Anterior cingulate cortex (tissue), 58 donors: ENCODE measurements at regions not wholly inside any gene's neighbourhood (a gene's known extent, or its start where the extent isn't known, plus 50 kb on each side); places are given as distances from the start of the nearest gene placed in this dataset.
"Not testable (repeated sequence)": the region's sequence is repeated elsewhere in the genome, so short reads cannot be mapped to it uniquely, and the experiment has no call there.

Source experiments
- DNase-seq, 58 donors: peaks; one replicate each; lab custom pipeline; 2025; lab: John Stamatoyannopoulos, UW

DNA sequence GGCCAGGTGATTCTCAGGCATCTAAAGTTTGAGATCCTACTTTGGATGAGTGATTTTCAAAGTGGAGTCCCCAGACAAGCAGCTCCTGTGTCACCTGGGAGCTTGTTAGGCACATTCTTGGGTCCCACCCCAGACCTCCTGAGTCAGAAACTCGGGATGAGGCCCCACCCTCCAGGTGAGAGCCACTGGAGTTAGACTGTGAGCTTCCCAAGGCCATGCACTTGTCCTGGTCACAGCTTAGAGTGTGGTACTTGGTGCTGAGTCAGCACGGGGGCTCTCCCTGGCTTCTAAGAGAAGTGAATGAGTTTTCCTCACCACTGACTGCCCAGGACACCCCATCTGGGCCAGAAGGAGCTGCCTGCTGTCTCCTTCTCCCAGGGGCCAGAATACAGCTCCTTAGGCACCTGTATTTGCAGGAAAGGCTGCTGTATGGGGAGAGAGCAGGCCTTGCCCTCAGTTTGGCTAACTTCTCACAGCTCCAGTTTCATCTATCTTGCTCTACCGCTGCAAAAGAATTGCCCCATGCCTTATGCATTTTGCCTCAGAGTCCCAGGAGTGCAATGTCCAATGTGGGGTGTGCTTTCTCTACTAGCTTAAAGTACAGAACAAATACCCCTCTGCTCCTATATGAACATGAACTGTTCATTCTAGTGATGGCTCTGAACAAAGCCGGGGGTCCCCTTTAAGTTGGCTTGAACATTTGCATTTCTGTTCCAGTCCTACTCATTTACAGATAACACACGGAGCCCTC is 98.1 kb downstream of the PSMG1 start:
- DNase-seq = no peak

DNA sequence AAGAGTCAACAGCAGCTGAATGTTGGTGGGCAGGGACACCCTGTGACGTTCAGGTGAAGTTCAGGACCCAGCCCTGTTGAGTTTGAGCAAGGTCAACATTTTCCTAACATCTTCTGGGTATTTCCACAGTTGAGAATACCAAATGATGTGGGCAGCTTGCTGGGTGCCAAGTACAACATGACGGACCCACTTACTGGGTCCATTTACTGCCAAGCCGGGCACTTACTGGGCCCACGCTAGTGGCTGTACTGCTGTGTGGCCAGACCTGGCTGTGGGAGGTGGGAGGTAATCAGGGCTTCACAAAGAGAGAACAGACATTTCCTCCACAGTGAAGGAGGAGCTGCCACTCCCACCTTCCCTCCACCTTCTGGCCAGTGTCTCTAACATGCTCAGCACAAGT is 99.2 kb downstream of the PSMG1 start:
- no peak for DNase-seq

DNA sequence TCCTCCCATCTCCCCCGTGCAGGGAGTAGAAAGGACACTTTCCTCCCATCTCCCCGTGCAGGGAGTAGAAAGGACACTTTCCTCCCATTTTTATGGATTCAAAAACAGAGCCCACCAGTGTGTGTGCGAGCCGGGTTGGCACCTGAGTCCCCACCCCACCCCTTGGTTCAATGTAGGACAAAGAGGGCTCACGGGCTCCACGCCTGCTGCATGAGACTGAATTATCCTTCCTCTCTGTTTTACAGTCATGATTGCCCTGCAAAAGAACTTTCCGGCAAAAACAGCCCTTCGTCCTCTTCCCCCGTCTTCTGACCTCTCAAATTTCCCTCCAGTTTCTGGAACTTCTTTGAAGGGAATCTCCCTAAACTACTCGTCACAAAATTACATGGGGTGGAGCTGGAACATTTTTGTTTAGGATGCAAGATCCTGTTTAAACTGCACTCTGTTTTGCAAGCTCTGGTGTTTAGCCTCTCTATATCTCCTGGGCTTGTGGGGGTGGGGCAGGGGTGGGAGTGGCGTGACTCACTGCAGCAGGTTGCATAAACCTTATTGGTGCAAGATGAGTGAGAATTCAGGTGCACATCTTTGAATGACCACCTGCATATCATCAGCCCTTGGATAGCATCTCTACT is 99.8 kb downstream of the PSMG1 start:
- no peak for DNase-seq

DNA sequence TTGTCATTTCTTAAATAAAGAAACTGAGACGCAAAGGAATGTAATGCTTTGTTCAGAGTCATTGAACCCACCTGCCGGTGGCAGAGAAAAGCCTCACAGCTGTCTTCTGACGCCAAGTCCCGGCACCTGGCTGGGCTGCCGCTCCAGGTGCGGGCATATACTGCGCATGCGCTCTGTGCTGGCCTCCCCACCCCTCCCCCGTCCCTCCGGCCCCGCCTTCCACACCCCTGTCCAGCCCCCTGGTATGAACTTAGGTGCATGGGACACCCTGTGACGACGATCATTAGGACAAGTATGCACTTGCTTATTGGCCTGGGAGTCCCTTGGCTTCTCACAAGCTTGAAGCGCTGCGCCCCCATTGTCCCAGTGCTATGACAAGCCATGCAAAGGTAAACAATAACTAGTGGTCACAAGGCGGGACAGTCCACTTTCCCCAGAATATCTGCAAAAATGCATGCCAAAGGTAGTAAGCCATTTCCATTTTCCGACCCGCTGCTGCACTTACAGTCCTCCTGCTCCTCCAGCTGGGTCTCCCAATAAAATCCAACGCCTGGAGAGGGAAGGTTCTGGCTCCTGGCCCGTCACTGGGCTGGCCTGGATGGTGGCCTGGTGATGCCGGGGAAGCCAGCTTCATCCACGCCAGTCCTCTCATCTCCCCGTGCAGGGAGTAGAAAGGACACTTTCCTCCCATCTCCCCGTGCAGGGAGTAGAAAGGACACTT is 100.4 kb downstream of the PSMG1 start:
- DNase-seq = no peak

DNA sequence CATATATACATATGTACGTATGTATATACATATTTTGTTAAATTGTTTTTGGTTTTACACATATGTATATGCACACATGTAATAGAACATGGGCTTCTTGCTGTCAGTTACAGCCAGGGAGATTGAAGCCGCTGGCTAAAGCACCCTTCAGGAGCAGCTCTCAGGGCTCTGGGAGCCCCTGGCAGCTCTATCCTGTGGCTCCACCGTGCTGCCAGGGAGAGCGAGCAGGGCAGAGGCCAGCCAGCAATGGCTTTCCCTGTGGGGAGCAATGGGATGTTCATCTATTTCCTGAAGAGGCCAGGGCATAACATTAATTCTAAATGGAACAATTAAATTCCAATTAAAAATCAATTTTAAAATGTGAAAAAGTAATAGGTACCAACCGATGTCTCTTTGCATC is 102.9 kb downstream of the PSMG1 start:
- no peak for DNase-seq

DNA sequence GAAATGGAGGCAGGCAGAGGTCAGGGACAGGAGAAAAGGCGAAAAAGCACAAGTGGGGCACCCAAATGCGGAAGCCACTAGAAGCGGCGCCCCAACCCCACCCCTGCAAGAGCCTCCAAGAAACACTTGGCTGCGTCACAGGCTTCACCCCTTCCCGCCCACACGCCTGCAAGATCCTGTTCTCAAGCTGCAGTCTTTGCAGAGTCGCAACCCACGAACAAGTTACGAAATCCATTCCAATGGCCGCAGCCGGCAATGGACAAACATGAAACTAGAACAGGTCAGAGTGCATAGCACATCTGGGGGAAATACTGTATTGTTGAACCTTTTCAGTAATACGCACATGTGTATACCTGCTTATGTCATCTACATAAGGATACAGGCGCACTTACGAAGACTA is 103.6 kb downstream of the PSMG1 start:
- peak in 26 of 58 donors; percentile 8 to 64 (median 25) for DNase-seq

DNA sequence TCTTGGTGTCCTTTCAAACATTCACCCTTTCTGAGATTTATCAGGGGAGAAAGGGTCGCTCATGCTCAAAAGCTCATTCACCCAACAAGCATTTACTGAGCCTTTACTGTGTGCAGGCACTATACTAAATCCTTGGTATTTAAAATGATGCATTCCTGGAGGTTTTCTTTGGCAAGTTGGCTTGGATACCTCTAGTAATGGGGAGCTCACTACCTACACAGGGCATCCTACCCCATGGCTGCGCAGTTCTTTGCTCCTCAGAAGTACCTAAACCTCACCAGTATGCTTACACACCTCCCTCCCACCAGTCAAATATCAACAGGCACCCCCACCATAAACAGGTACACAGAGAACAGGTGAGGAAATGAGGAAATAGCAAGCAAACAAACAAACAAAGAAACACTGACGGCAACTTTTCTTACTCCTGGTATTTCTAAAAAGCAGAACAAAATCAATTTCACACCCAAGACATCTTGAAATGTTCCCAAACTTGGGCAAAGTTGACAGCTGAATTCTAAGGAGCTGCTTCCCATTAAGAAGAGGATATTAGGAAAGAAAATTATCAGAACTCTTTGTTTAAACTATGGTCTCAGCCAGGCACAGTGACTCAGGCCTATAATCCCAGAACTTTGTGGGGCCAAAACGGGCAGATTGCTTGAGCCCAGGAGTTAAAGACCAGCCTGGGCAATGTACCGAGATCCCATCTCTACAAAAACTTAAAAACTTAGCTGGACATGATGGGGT is 104.8 kb downstream of the PSMG1 start:
- no peak for DNase-seq

DNA sequence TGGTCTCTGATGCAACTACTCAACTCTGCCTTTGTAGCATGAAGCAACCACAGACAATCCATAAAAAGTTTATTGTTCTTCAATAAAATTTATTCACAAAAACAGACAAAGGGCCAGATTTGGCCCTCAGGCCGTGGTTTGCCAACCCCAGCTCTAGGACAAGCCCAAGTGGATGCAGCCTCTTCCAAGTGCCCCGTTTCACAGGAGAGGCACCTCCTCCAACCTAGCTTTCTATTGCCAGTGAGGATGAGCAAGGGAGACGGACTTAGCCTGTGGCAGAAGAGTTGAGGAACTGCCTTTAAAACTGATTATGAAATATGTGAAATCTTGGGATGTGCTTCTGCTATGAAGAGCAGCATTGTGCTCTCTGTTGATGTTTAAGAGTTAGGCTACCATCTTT is 105.4 kb downstream of the PSMG1 start:
- no peak for DNase-seq

DNA sequence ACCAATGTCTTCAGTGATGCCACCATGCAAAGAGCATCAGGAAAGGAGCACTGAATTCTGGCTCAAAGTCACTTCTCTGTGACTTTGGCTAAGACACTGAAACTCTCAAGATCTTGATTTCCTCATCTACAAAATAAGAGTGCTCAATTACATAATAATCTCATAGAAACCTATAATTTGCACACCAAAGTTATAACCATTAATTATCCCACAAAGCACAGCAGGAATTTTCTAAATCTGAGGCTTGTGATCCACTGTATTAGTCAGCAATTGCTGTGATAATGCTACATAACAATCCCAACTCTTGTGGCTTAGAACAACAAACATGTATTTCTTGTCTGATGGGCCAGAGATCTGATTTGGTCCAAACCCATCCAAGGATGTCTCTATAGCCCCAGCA is 108.7 kb downstream of the PSMG1 start:
- no peak for DNase-seq

DNA sequence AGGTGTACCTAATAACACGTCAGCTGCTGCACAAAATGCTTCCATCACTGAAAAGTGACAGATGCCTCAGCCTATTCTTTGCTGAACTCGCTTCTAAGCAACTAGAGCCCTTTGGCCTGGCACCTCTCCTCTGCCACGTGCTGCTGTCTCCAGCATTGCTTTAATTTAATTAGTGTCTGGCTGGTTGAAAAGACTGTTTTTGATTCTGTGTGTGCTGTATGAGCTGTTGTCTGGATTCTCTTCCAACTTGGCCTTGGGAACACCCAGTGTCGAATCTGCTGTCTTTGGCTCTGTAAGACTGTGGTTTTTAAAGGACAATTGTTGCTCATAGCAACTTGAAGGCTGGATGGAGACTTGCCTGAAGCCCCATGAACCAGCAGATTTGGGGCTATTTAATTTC is 109.5 kb downstream of the PSMG1 start:
- peak in 22 of 58 donors; percentile 20 to 76 (median 33) for DNase-seq

DNA sequence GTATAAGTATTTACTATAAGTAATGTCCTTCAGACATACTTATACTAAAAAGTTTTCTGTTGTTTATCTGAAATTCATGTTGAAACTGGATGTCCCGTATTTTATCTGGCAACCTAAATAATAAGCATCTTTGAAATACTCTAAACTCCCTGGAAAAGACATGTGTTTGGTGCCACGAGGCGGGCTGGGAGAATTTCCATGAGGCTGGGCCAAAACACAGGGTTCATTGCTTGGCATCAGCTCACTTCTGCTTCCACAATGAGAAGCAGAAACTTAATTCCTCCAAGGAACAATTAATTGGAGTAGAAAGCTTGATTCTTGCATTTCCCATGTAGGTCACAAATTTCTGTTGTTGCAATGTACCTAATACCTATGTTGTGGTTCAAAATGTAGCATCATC is 110.2 kb downstream of the PSMG1 start:
- DNase-seq = peak in 32 of 58 donors; percentile 7 to 74 (median 42)

DNA sequence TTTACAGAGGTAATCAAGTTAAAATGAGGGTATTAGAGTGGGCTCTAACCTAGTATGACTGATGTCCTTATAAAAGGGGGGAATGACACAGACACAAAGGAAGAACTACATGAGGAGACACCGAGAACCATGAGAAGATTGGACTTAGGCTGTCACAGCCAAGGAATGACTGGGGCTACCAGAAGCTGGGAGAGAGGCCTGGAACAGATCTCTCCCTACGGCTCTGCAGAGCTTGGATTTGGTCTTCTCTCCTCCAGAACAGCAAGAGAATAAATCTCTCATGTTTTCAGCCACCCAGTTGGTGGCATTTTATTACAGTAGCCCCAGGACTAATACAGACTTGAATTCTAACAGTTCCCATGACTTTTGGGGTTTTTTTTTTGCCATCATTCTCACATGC is 110.8 kb downstream of the PSMG1 start:
- DNase-seq = no peak

DNA sequence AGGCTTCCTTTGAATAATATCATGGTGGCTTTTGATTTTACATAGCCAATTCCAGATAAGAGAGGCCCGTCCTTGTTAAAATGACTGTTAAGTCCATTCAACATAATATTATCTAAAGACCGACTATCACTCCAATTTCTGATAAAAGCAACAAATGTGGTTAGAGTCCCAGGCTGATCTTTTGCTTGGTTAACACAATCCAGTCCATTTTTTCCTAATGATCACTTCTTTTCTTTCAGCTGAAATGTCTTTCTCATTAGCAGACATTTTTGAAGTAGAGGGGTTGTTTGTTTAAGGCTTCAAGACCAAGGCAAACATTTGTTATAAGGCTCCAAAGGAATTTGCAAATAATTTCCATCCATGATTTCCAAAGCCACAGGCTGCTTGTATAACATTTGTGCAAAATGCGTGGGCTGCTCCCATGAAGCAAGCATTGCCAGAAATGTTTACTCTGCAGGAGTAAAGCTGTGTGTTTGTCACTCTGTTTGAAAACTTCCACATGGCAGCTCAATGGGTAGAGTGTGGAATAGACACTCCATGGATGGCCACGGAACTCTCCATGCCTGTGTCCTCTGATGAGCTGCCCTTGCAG is 111.5 kb downstream of the PSMG1 start:
- DNase-seq = no peak

DNA sequence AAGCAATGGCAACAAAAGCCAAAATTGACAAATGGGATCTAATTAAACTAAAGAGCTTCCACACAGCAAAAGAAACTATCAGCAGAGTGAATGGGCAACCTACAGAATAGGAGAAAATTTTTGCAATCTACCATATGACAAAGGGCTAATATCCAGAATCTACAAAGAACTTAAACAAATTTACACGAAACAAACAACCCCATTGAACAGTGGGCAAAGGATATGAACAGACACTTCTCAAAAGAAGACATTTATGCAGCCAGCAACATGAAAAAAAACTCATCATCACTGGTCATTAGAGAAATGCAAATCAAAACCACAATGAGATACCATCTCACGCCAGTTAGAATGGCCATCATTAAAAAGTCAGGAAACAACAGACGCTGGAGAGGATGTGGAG is 113.4 kb downstream of the PSMG1 start:
- DNase-seq = not testable (repeated sequence)

DNA sequence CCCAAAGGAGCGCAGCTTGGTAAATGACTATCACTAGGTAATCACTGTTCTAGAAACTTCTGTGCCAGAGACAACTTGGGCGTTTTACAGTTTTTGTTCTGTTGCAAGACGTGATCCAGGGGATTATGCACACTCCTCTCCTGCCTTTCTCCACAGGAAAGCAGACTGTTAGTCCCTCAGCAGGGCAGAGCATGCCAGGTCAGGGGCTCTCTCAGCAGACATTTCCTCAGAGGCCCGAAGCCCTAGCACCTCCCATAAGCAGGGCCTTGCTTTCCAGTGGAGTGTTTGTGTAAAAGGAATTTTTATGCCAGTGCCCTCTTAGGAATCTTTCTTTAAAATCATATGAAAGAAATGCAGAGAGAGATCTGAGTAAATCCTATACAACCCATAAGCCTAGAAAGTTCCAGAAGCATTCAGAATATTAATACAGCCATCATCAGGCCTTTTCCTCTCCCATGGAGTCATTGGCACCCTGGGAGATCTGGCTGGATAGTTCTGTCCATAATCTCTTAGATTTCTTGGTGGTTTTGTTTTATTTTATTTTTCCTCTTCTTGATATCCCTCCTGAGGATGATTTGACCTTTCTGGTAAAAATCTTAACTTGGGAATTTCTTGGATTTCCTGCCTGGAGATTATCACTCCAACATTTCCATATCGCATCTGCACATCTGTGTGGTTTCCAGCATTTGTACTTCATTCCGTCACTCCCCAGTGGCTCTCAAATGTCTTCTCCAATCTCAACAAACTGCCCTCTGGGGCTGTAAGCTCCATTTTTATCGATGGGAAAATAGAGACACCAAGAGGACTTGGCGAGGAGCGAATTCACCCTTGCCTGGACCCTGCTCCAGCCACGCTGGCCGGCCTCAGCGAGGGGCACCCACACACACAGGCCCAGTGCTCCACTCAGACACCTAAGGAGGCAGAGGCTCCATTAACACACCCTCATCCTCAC is 116.1 kb downstream of the PSMG1 start:
- no peak for DNase-seq

DNA sequence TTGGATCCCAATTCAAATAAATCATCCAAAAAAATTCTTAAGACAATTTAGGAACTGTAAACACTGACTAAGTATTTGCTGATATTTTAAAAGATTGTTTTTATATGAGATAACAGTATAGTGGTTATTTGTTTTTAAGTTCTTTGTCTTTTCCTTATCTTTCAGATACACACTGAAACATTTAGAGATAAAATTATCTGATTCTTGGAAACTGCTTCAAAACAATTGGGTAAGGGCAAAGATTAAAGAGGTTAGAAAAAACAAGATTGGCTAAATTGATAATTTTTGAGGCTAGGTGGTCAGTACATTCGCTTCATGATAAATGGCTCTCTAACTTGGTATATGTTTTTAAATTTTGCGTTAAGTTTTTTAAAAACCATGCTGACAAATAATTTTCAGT is 117.3 kb downstream of the PSMG1 start:
- no peak for DNase-seq

DNA sequence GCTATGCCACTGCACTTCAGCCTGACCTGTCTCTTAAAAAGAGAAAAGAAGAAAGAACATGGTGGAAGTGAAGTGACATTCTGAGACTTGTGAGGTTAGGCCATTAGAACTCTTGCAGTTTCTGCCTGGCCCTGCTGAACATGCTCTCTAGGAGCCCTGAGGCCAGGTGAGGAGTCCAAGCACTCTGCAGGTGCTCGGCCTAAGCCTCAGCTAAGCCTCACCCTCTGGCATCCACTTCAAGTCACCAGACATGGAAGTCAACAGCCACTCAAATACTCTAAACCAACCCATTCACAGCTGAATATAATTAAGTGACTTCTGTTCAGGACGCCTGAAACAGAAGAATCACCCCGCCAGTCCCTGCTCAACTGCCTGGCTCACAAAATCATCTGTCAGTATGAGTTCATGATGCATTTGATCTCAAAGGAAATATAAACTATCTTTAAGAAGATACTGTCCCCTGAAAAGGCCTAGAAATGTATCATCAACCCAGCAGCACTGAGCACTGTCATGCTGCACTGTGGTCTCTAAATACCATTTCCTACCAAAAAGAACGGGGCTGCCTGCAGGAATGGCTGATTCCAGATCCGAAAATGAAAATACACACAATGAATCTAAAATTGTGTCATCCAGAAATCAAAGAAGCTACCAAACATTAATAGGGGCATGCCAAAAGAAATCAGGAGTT is 118.8 kb downstream of the PSMG1 start:
- DNase-seq = no peak

DNA sequence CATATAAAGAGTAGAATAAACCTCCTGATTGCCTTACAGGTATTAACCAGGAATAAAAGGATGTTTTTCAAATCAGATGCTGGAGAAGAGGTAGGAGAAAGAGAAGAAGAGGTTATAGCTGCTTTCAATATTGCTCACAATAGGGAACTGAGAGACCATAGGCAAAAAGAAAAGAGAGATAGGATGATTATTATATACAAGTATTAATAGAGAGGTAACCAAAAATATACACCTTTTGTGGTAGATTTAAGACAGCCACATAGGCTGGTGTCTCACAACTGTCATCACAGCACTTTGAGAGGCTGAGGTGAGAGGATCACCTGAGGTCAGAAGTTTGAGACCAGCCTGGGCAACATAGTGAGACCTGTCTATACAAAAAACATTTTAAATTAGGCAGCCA is 119.7 kb downstream of the PSMG1 start:
- DNase-seq = no peak

DNA sequence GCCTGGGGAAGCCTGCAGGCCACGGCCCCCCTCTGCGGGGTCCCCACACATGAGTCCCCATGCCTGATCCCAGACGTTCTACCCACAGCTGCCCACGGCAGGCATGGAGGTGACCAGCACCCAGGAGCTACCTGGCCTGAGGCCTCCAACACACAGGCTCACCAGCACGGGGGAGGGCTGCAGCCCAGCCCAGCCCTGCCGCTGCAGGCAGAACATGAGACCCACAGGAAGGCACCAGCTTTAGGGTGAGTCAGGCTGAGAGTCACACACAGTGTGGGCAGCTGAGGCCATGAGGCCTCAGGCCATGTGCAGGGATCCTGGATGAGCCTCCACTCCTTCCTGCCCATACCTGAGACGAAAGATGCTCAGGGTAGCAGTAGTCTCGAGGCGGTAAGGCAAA is 121.1 kb downstream of the PSMG1 start:
- no peak for DNase-seq
